ENCODE measurements at regions not wholly inside any gene's neighbourhood (a gene's known extent, or its start where the extent isn't known, plus 50 kb on each side); places are given as distances from the start of the nearest gene placed in this dataset.

- Mint-ChIP-seq H3K4me3 (no peak overlapping the region), H3K36me3 (no peaks in the 10 kb centered on the region), H3K27me3 (ENCODE audit: low read depth in 3 of 3) (peaks cover 0 to 3% (median 0%) of the 10 kb centered on the region in 3 donors), H3K9me3 (peaks cover 0 to 3% (median 0%) of the 10 kb centered on the region in 7 donors), H3K4me1 (no peaks in the 10 kb centered on the region), H3K27ac (no peak overlapping the region)
- DNase-seq, result no peak
- intact Hi-C loops (cut with micrococcal nuclease), result no loop called here
- Histone ChIP-seq H3K4me1 (ENCODE audit: control insufficient read depth in 1 of 2, insufficient read depth in 2 of 2, low read length in 2 of 2) (no peaks in the 10 kb centered on the region), H3K27ac (ENCODE audit: low read depth in 1 of 2, low read length in 2 of 2) (no peak overlapping the region), H3K36me3 (replicated peaks in 1 of 2; ENCODE audit: control insufficient read depth in 1 of 2, insufficient read depth in 2 of 2, low read length in 2 of 2) (no peaks in the 10 kb centered on the region), H3K9ac (ENCODE audit: insufficient read depth, low read length, poor library complexity, severe bottlenecking) (no peak overlapping the region), H3K9me3 (replicated peaks in 1 of 2; ENCODE audit: control insufficient read depth in 1 of 2, insufficient read depth in 1 of 2, low read length in 2 of 2) (no peaks in the 10 kb centered on the region), H3K4me3 (replicated peaks in 1 of 3; ENCODE audit: low read depth in 2 of 3, low read length in 3 of 3) (no peak overlapping the region), H3K4me2 (replicated peaks; ENCODE audit: extremely low read depth, low read length, poor library complexity, severe bottlenecking) (no peak overlapping the region), H4K20me1 (ENCODE audit: insufficient read depth, low read length) (no peaks in the 10 kb centered on the region), H3K27me3 (ENCODE audit: control insufficient read depth in 2 of 2, insufficient read depth in 2 of 2, low read length in 2 of 2) (no peaks in the 10 kb centered on the region), H3K79me2 (ENCODE audit: insufficient read depth, low read length) (no peaks in the 10 kb centered on the region), H2AFZ (ENCODE audit: insufficient read depth, low read depth, low read length, poor library complexity, severe bottlenecking) (no peak overlapping the region)
- 100% methylated on average over 1 of the region's 3 CpGs for WGBS (ENCODE audit: insufficient coverage)
- TF ChIP-seq CTCF (IDR thresholded peaks at IDR 0.05), result no peak
Observed at GRCh38 chr4:177558995-177559394, 116.8 kb upstream of the AGA start.

GRCh38 chr4:177562163-177562562 is 119.9 kb upstream of the AGA start:
- H3K9ac ChIP-seq (ENCODE audit: insufficient read depth, low read length, poor library complexity, severe bottlenecking), result no peak overlapping the region
- no peak for TF ChIP-seq CTCF (IDR thresholded peaks at IDR 0.05)
- H3K27me3 Mint-ChIP-seq (ENCODE audit: low read depth in 3 of 3), result peaks cover 0 to 5% (median 2%) of the 10 kb centered on the region in 3 donors
- H3K4me2 ChIP-seq (replicated peaks; ENCODE audit: extremely low read depth, low read length, poor library complexity, severe bottlenecking), result no peak overlapping the region
- no peaks in the 10 kb centered on the region for H3K9me3 ChIP-seq (replicated peaks in 1 of 2; ENCODE audit: control insufficient read depth in 1 of 2, insufficient read depth in 1 of 2, low read length in 2 of 2)
- no peak for DNase-seq
- no peak overlapping the region for H2AFZ ChIP-seq (ENCODE audit: insufficient read depth, low read depth, low read length, poor library complexity, severe bottlenecking)
- no peaks in the 10 kb centered on the region for H3K4me1 ChIP-seq (ENCODE audit: control insufficient read depth in 1 of 2, insufficient read depth in 2 of 2, low read length in 2 of 2)
- no peaks in the 10 kb centered on the region for H3K27me3 ChIP-seq (ENCODE audit: control insufficient read depth in 2 of 2, insufficient read depth in 2 of 2, low read length in 2 of 2)
- H3K9me3 Mint-ChIP-seq, result peaks cover 0 to 5% (median 0%) of the 10 kb centered on the region in 7 donors
- WGBS (ENCODE audit: insufficient coverage), result no CpG with 5 or more reads among the region's 4 CpGs
- H3K27ac Mint-ChIP-seq, result no peak overlapping the region
- no peak overlapping the region for H3K4me3 ChIP-seq (replicated peaks in 1 of 3; ENCODE audit: low read depth in 2 of 3, low read length in 3 of 3)
- no peaks in the 10 kb centered on the region for H3K36me3 Mint-ChIP-seq
- H3K4me1 Mint-ChIP-seq, result no peaks in the 10 kb centered on the region
- no peaks in the 10 kb centered on the region for H3K36me3 ChIP-seq (replicated peaks in 1 of 2; ENCODE audit: control insufficient read depth in 1 of 2, insufficient read depth in 2 of 2, low read length in 2 of 2)
- no peaks in the 10 kb centered on the region for H4K20me1 ChIP-seq (ENCODE audit: insufficient read depth, low read length)
- H3K79me2 ChIP-seq (ENCODE audit: insufficient read depth, low read length), result no peaks in the 10 kb centered on the region
- no peak overlapping the region for H3K4me3 Mint-ChIP-seq
- intact Hi-C loops (cut with micrococcal nuclease), result no loop called here
- H3K27ac ChIP-seq (ENCODE audit: low read depth in 1 of 2, low read length in 2 of 2), result no peak overlapping the region

Data from CD14-positive monocyte (primary cell).